GM13977 (cell line): ENCODE measurements at regions not wholly inside any gene's neighbourhood (a gene's known extent, or its start where the extent isn't known, plus 50 kb on each side); places are given as distances from the start of the nearest gene placed in this dataset.
"Not testable (repeated sequence)": the region's sequence is repeated elsewhere in the genome, so short reads cannot be mapped to it uniquely, and the experiment has no call there.

Experiments used
- DNase-seq: peaks from one replicate; pipeline ENCODE4 v3.0.0; 2012; ENCODE audit warnings: low spot score
- in situ Hi-C: fragments of 300-500 bp; cut with MboI; formaldehyde crosslinking; loops from one replicate; pipeline ENCODE4 v1.12.0; 2022; ENCODE audit warnings: low sequenced_read_pairs, low pct_unique_long_range_greater_than_20kb, mixed read lengths, inconsistent platforms; ENCODE audit not compliant: unreplicated experiment
- TF ChIP-seq, protein P1 (sequence below): IDR thresholded peaks from 2 replicates; pipeline ENCODE4 v1.5.1; 2012; ENCODE audit warnings: mild to moderate bottlenecking, control low read depth; ENCODE audit not compliant: insufficient read depth; ENCODE audit errors: extremely low read depth, missing control alignments

DNA sequence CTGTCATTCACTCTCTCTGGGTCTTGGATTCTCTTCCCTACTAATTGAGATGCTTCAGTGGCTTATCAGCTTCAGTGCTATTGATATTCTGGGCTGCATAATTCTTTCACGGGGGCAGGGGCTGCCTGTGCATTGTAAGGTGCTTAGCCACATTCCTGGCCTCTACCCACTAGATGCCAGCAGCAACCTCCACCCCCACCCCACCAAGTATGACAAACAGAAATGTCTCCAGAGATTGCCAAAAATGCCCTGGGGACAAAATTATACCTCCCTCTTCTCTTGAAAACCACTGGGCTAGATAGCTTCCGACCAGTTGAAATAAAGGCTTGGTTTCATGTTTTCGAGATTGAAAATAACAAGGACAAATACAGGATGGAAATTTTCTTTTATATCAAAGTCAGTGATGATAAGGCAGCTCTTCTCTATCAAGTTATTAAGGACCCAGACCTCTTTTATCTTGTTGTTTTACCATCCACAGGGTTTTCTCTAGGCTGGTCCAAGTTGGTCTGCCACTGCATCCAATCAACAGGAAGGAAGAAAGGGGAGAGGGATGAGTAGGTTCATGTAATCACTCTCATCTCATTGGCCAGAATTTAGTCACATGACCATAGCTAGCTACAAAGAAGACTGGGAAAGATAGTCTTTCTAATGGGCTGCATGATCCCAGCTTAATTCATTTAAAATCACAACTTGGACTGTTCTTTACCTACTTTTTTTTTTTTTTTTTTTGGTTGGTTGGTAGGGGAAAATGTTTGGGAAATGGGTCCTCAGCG is 92.1 kb upstream of the RANBP3L start:
- in situ Hi-C loops = no loop called here
- DNase-seq = no peak
- TF ChIP-seq, protein P1, sequence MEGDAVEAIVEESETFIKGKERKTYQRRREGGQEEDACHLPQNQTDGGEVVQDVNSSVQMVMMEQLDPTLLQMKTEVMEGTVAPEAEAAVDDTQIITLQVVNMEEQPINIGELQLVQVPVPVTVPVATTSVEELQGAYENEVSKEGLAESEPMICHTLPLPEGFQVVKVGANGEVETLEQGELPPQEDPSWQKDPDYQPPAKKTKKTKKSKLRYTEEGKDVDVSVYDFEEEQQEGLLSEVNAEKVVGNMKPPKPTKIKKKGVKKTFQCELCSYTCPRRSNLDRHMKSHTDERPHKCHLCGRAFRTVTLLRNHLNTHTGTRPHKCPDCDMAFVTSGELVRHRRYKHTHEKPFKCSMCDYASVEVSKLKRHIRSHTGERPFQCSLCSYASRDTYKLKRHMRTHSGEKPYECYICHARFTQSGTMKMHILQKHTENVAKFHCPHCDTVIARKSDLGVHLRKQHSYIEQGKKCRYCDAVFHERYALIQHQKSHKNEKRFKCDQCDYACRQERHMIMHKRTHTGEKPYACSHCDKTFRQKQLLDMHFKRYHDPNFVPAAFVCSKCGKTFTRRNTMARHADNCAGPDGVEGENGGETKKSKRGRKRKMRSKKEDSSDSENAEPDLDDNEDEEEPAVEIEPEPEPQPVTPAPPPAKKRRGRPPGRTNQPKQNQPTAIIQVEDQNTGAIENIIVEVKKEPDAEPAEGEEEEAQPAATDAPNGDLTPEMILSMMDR = no peak

DNA sequence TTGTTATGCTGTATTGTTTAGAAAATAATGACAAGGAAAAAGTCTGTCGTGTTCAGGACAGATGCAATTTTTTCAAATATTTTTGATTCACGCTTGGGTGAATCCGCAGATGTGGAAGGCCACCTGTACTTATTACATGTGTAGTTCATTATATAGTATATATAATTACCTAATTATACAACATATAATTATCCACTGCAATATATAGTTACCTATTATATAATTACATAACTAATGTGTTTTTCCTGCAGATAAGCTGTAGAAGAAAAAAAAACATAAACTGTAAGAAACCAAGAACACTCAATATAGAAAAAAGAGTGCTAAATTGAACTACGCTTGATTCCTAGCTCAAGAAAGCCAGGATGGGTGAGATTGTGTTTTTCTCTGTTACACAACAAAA is 93.6 kb upstream of the RANBP3L start:
- in situ Hi-C loops = no loop called here
- TF ChIP-seq, protein P1 = no peak
- DNase-seq = no peak

DNA sequence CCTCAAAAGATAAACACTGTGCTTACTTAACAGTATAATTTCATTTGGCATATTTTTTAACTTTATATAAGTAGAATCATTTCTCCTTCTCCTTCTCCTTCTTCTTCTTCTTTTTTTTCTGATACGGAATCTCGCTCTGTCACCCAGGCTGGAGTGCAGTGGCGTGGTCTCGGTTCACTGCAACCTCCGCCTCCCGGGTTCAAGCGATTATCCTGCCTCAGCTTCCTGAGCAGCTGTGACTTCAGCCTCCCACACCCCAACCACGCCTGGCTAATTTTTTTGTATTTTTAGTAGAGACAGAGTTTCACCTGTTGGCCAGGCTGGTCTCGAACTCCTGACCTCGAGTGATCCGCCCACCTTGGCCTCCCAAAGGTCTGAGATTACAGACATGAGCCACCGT is 94.2 kb upstream of the RANBP3L start:
- DNase-seq, in situ Hi-C loops: not testable (repeated sequence)

DNA sequence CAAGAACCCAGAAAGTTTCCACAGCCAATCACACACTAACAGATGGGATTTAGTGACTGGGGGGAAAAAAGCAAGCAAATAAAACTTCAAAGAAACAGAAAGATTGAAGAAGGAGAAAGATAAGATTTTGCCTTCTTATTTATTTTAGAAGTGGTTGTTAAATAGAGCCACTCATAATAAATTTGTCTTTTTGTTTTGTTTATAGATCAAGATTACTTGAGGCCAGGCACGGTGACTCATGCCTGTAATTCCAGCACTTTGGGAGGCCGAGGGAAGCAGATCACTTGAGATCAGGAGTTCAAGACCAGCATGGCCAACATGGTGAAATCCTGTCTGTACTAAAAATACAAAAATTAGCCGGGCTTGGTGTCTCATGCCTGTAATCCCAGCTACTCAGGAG is 94.9 kb upstream of the RANBP3L start:
- no peak for DNase-seq
- TF ChIP-seq, protein P1 = no peak
- in situ Hi-C loops = no loop called here

DNA sequence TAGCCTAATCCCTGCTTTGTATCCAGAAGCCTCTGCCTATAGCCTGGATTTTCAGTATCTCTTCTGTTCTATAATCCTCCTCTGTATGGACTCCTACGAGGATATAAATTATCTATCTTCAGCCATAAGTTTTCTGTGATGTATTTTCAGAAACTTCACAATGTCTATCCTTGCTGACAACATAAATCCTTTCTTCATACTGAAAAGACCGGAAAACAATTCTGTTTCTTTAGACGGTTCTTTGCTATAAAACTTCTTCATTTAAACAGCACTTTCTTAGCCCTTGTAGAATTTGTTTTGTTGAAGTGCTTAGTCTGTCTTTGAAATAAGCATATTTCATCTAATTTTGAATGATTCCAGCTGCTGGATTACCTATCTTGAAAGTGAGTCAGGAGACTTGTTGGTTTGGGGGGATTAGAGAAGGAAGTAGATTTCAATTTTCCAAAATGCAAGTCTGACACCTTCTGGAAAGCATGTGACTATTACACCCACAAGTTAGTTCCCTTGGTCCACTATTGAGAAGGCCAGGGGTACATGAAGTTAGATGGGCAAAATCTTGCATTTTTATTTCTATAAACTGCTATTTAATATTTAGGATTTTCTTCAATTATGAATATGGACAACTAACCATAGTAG is 96.3 kb upstream of the RANBP3L start:
- TF ChIP-seq, protein P1 = peak; percentile 41
- in situ Hi-C loops = no loop called here
- DNase-seq = no peak

DNA sequence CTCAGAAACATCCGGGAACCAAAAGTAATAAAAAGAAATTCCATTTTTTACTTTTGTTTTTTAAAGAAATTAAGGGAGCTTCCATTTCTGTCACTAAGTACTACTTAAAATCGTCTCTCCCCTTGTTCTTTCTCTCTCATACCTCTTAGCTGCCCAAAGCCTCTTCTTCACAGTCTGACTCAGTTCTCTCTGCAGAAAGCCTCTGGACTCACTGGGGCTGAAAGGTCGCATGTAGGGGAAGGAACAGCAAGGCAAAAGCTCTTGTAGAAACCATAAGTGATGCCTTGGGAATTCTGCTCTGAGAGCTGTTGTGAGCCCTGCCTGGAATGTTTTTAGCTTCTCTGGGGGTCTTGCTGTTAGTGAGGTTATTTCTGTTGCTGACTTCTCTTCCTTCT is 100.8 kb upstream of the RANBP3L start:
- no peak for DNase-seq
- TF ChIP-seq, protein P1 = no peak
- in situ Hi-C loops = loop anchor here (25.0 kb wide), 1 partner anchor 285 kb away; no protein-coding TSS in a partner anchor

DNA sequence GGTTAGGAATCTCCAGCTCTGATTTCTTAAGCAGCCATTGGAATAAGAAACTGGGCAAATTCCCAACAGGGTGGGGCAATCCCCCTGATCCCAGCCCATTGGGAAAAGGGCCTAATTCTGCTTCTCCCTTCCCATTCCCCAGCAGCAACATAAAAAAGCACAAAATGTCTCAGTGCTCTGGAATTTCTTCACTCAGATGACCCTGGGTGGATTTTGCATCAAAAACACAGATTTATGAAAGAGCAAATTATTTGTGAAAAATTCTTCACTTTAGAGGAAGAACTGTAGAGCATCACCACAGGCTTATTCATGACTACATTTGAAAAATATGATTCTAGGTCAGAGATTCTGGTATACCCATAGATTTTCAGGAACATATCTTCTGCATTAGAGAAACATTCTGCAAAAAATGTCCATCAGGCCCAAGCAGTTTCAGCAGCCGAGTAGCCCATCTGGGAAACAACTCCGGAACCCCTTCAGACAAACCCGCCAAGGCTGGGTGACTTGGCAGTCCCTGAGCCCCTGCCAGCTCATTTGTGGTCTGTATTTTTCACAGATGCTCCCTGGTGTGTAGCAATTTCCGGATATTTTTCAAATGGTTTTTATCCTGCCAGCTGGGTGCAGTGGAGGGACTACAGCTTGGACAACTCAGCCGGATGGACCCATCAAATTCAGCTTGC is 102.1 kb upstream of the RANBP3L start:
- in situ Hi-C loops = loop anchor here (25.0 kb wide), 1 partner anchor 284 kb away; no protein-coding TSS in a partner anchor
- TF ChIP-seq, protein P1 = no peak
- DNase-seq = no peak
